ENCODE measurements at regions not wholly inside any gene's neighbourhood (a gene's known extent, or its start where the extent isn't known, plus 50 kb on each side); places are given as distances from the start of the nearest gene placed in this dataset.

GRCh38 chr10:113420733-113421675, 131.8 kb upstream of the HABP2 start:
- Histone ChIP-seq H3K9me3 (ENCODE audit: low read length) (no peaks in the 10 kb centered on the region), H3K27me3 (ENCODE audit: insufficient read depth, low read length) (no peaks in the 10 kb centered on the region; the same call in 1 of the 2 replicates), H3K4me3 (ENCODE audit: low read depth, low read length, poor library complexity, severe bottlenecking) (no peak overlapping the region), H3F3A (ENCODE audit: insufficient read depth, low read length) (no peaks in the 10 kb centered on the region), H4K20me1 (ENCODE audit: insufficient read depth, low read length) (no peaks in the 10 kb centered on the region), H3K4me2 (ENCODE audit: low read length) (no peak overlapping the region), H3K4me1 (ENCODE audit: insufficient read depth, low read length, severe bottlenecking) (no peaks in the 10 kb centered on the region), H3K27ac (ENCODE audit: low read depth, low read length, poor library complexity, severe bottlenecking) (no peak overlapping the region), H3K9me2 (ENCODE audit: low read depth, low read length) (no peaks in the 10 kb centered on the region), H3K79me2 (ENCODE audit: insufficient read depth, low read length) (no peaks in the 10 kb centered on the region), H3K9ac (ENCODE audit: low read length) (no peak overlapping the region), H2AFZ (ENCODE audit: low read length) (no peak overlapping the region), H3K36me3 (ENCODE audit: insufficient read depth, low read length) (no peaks in the 10 kb centered on the region; the same call in 1 of the 2 replicates)
- TF ChIP-seq EZH2 (IDR thresholded peaks at IDR 0.05; ENCODE audit: borderline replicate concordance, low read length), result no peak
- no peak for TF ChIP-seq CTCF (IDR thresholded peaks at IDR 0.05; ENCODE audit: low read length)

GRCh38 chr10:113422371-113422770, 130.5 kb upstream of the HABP2 start:
- Histone ChIP-seq H3K79me2 (ENCODE audit: insufficient read depth, low read length) (no peaks in the 10 kb centered on the region), H3K9me3 (ENCODE audit: low read length) (no peaks in the 10 kb centered on the region), H3K4me3 (ENCODE audit: low read depth, low read length, poor library complexity, severe bottlenecking) (no peak overlapping the region), H3K9me2 (ENCODE audit: low read depth, low read length) (no peaks in the 10 kb centered on the region), H3K4me2 (ENCODE audit: low read length) (no peak overlapping the region), H3K4me1 (ENCODE audit: insufficient read depth, low read length, severe bottlenecking) (no peaks in the 10 kb centered on the region), H3F3A (ENCODE audit: insufficient read depth, low read length) (no peaks in the 10 kb centered on the region), H3K27ac (ENCODE audit: low read depth, low read length, poor library complexity, severe bottlenecking) (no peak overlapping the region), H3K36me3 (ENCODE audit: insufficient read depth, low read length) (no peaks in the 10 kb centered on the region; the same call in 1 of the 2 replicates), H3K9ac (ENCODE audit: low read length) (no peak overlapping the region), H4K20me1 (ENCODE audit: insufficient read depth, low read length) (no peaks in the 10 kb centered on the region), H2AFZ (ENCODE audit: low read length) (no peak overlapping the region), H3K27me3 (ENCODE audit: insufficient read depth, low read length) (no peaks in the 10 kb centered on the region; the same call in 1 of the 2 replicates)
- TF ChIP-seq CTCF (IDR thresholded peaks at IDR 0.05; ENCODE audit: low read length) (no peak), EZH2 (IDR thresholded peaks at IDR 0.05; ENCODE audit: borderline replicate concordance, low read length) (no peak)

DNA sequence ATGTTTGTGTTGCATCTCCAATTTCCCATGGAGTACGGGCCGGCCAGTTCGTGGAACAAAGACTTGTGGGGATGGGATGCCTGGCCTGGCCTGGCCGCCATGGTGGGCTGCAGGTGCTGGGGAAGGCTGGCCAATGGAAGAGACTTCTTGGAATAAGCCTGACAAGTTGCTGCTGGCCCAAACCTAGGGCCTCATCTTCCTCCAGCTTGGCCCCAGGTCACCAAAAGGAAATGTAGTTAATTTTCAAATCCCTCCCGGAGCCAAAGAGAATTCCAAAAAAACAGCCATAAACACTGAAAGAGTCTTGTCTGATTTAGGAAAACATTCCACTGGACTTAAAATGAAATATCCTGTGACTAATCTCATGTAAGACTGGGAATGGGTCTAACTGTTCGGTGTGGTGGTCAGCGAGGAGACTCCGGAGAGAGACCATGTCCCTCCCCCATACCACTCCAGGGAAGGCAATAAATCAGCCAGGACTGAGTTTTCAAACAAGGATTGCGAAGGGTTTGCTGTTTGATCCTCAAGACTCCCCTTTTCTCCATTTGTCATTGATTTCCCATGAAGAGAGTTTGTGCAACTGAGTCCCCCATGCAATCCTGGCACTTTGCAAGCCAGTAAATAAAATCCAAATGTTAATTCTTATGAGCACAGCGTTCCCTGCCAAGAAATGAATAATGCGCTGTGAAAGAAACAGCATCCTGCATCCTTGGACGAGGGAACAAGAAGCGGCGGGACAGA, 128.7 kb upstream of the HABP2 start:
- TF ChIP-seq CTCF (IDR thresholded peaks at IDR 0.05; ENCODE audit: low read length) (no peak), EZH2 (IDR thresholded peaks at IDR 0.05; ENCODE audit: borderline replicate concordance, low read length) (no peak)
- H3K4me1 ChIP-seq (ENCODE audit: insufficient read depth, low read length, severe bottlenecking), result no peaks in the 10 kb centered on the region
- H2AFZ ChIP-seq (ENCODE audit: low read length), result no peak overlapping the region
- no peaks in the 10 kb centered on the region for H3K79me2 ChIP-seq (ENCODE audit: insufficient read depth, low read length)
- H3K4me3 ChIP-seq (ENCODE audit: low read depth, low read length, poor library complexity, severe bottlenecking), result no peak overlapping the region
- no peak overlapping the region for H3K9ac ChIP-seq (ENCODE audit: low read length)
- H3F3A ChIP-seq (ENCODE audit: insufficient read depth, low read length), result no peaks in the 10 kb centered on the region
- H3K9me3 ChIP-seq (ENCODE audit: low read length), result no peaks in the 10 kb centered on the region
- H3K27ac ChIP-seq (ENCODE audit: low read depth, low read length, poor library complexity, severe bottlenecking), result no peak overlapping the region
- no peaks in the 10 kb centered on the region for H4K20me1 ChIP-seq (ENCODE audit: insufficient read depth, low read length)
- H3K27me3 ChIP-seq (ENCODE audit: insufficient read depth, low read length), result no peaks in the 10 kb centered on the region; the same call in 1 of the 2 replicates
- H3K9me2 ChIP-seq (ENCODE audit: low read depth, low read length), result no peaks in the 10 kb centered on the region
- H3K36me3 ChIP-seq (ENCODE audit: insufficient read depth, low read length), result no peaks in the 10 kb centered on the region; the same call in 1 of the 2 replicates
- H3K4me2 ChIP-seq (ENCODE audit: low read length), result no peak overlapping the region

Data from OCI-LY1 (cell line).